ENCODE measurements at regions not wholly inside any gene's neighbourhood (a gene's known extent, or its start where the extent isn't known, plus 50 kb on each side); places are given as distances from the start of the nearest gene placed in this dataset.

GRCh38 chr11:128151338-128151737 is 436.0 kb downstream of the ETS1 start:
- TF ChIP-seq CTCF (conservative IDR thresholded peaks at IDR 0.05; ENCODE audit: low read length): no peak
- TF ChIP-seq EZH2phosphoT487 (IDR thresholded peaks at IDR 0.05; ENCODE audit: borderline replicate concordance, low read depth, low read length): no peak
